MM.1S (cell line): ENCODE measurements at regions not wholly inside any gene's neighbourhood (a gene's known extent, or its start where the extent isn't known, plus 50 kb on each side); places are given as distances from the start of the nearest gene placed in this dataset.

Experiments
- DNase-seq: peaks from one replicate; pipeline ENCODE4 v3.0.0-alpha.2; 2015
- H2AFZ ChIP-seq: fragments of 300-600 bp; sonication (generic); 2 replicates; pipeline ENCODE4 v1.6.0; 2016; ENCODE audit warnings: antibody characterized with exemption, low read length
- H3F3A ChIP-seq: fragments of 300-600 bp; sonication (generic); 2 replicates; pipeline ENCODE4 v1.6.1; 2016; ENCODE audit warnings: mild to moderate bottlenecking, antibody characterized with exemption, low read length, moderate library complexity, mixed read lengths; ENCODE audit not compliant: insufficient read depth
- H3K27ac ChIP-seq: fragments of 300-600 bp; sonication (generic); 2 replicates; pipeline ENCODE4 v1.5.1; 2016; ENCODE audit warnings: mild to moderate bottlenecking, low read length
- H3K27me3 ChIP-seq: fragments of 300-600 bp; sonication (generic); replicated peaks from 2 replicates; pipeline ENCODE4 v1.6.0; 2016; ENCODE audit warnings: low read length; ENCODE audit not compliant: insufficient read depth
- H3K36me3 ChIP-seq: fragments of 300-600 bp; sonication (generic); replicated peaks from 2 replicates; pipeline ENCODE4 v1.6.1; 2016; ENCODE audit warnings: mild to moderate bottlenecking, low read length, mixed read lengths; ENCODE audit not compliant: insufficient read depth
- H3K4me1 ChIP-seq: fragments of 300-600 bp; sonication (generic); 2 replicates; pipeline ENCODE4 v1.6.1; 2016; ENCODE audit warnings: low read length, mixed read lengths
- H3K4me2 ChIP-seq: fragments of 300-600 bp; sonication (generic); 2 replicates; pipeline ENCODE4 v1.6.0; 2016; ENCODE audit warnings: low read depth, low read length
- H3K4me3 ChIP-seq: fragments of 300-600 bp; sonication (generic); 2 replicates; pipeline ENCODE4 v1.5.1; 2016; ENCODE audit warnings: low read length, mixed read lengths
- H3K79me2 ChIP-seq: fragments of 300-600 bp; sonication (generic); 2 replicates; pipeline ENCODE4 v1.6.1; 2016; ENCODE audit warnings: mixed run types, low read length, mixed read lengths
- H3K9ac ChIP-seq: fragments of 300-600 bp; sonication (generic); 2 replicates; pipeline ENCODE4 v1.6.1; 2016; ENCODE audit warnings: low read length, mixed read lengths
- H3K9me2 ChIP-seq: fragments of 300-600 bp; sonication (generic); replicated peaks from 2 replicates; pipeline ENCODE4 v1.6.1; 2016; ENCODE audit warnings: mild to moderate bottlenecking, low read length, mixed read lengths; ENCODE audit not compliant: insufficient read depth
- H3K9me3 ChIP-seq: fragments of 300-600 bp; sonication (generic); replicated peaks from 2 replicates; pipeline ENCODE4 v1.6.1; 2016; ENCODE audit warnings: mild to moderate bottlenecking, low read length, mixed read lengths; ENCODE audit not compliant: insufficient read depth
- H4K20me1 ChIP-seq: fragments of 300-600 bp; sonication (generic); 2 replicates; pipeline ENCODE4 v1.6.1; 2016; ENCODE audit warnings: mild to moderate bottlenecking, low read length, moderate library complexity, mixed read lengths; ENCODE audit not compliant: insufficient read depth
- CTCF ChIP-seq: fragments of 300-600 bp; sonication (generic); IDR thresholded peaks from 2 replicates; pipeline ENCODE4 v1.5.1; 2016; ENCODE audit warnings: antibody characterized with exemption, low read length, mixed read lengths
- EZH2 ChIP-seq: fragments of 300-600 bp; sonication (generic); optimal IDR thresholded peaks from 2 replicates; pipeline ENCODE3; 2017; ENCODE audit warnings: low read depth, mild to moderate bottlenecking, antibody characterized with exemption, low read length, mixed read lengths
- EZH2phosphoT487 ChIP-seq: fragments of 300-600 bp; sonication (generic); IDR thresholded peaks from 2 replicates; pipeline ENCODE4 v1.6.1; 2018; ENCODE audit warnings: antibody characterized with exemption, low read length

- TF ChIP-seq CTCF (no peak), EZH2phosphoT487 (no peak), EZH2 (no peak)
- no peaks in the 10 kb centered on the region for H3K4me1 ChIP-seq
- H3K9me2 ChIP-seq = no peaks in the 10 kb centered on the region
- H3K4me3 ChIP-seq = no peak overlapping the region
- H3K27ac ChIP-seq = no peak overlapping the region
- H3K9me3 ChIP-seq = no peaks in the 10 kb centered on the region
- no peak overlapping the region for H3K4me2 ChIP-seq
- no peaks in the 10 kb centered on the region for H3K27me3 ChIP-seq
- H3F3A ChIP-seq = no peaks in the 10 kb centered on the region
- no peaks in the 10 kb centered on the region for H4K20me1 ChIP-seq
- no peaks in the 10 kb centered on the region for H3K79me2 ChIP-seq
- DNase-seq = no peak
- no peak overlapping the region for H2AFZ ChIP-seq
- no peak overlapping the region for H3K9ac ChIP-seq
- no peaks in the 10 kb centered on the region for H3K36me3 ChIP-seq
These were observed 842.7 kb downstream of the EFNB2 start for GRCh38 chr13:105692769-105693168.

- Histone ChIP-seq H3K4me1 (no peaks in the 10 kb centered on the region), H3K9ac (no peak overlapping the region), H3K27me3 (no peaks in the 10 kb centered on the region), H3K4me2 (no peak overlapping the region), H2AFZ (no peak overlapping the region), H3K9me3 (no peaks in the 10 kb centered on the region), H3F3A (no peaks in the 10 kb centered on the region), H3K9me2 (no peaks in the 10 kb centered on the region), H4K20me1 (no peaks in the 10 kb centered on the region), H3K4me3 (no peak overlapping the region), H3K27ac (no peak overlapping the region), H3K36me3 (no peaks in the 10 kb centered on the region), H3K79me2 (no peaks in the 10 kb centered on the region)
- TF ChIP-seq EZH2phosphoT487 = no peak
- no peak for TF ChIP-seq EZH2
- no peak for TF ChIP-seq CTCF
- DNase-seq = no peak
These were observed 851.2 kb downstream of the EFNB2 start for GRCh38 chr13:105684216-105684615.

- Histone ChIP-seq H4K20me1 (no peaks in the 10 kb centered on the region), H3K36me3 (no peaks in the 10 kb centered on the region), H3K27me3 (no peaks in the 10 kb centered on the region), H3F3A (no peaks in the 10 kb centered on the region), H3K4me2 (no peak overlapping the region), H3K9me2 (no peaks in the 10 kb centered on the region), H3K79me2 (no peaks in the 10 kb centered on the region), H2AFZ (no peak overlapping the region), H3K4me3 (no peak overlapping the region), H3K27ac (no peak overlapping the region), H3K9ac (no peak overlapping the region), H3K9me3 (no peaks in the 10 kb centered on the region), H3K4me1 (no peaks in the 10 kb centered on the region)
- DNase-seq = no peak
- TF ChIP-seq EZH2 = no peak
- TF ChIP-seq EZH2phosphoT487 = no peak
- no peak for TF ChIP-seq CTCF
These were observed 855.6 kb downstream of the EFNB2 start for GRCh38 chr13:105679838-105680237.
